Ectodermal cell (in vitro differentiated cells): ENCODE measurements at regions not wholly inside any gene's neighbourhood (a gene's known extent, or its start where the extent isn't known, plus 50 kb on each side); places are given as distances from the start of the nearest gene placed in this dataset.
"Not testable (repeated sequence)": the region's sequence is repeated elsewhere in the genome, so short reads cannot be mapped to it uniquely, and the experiment has no call there.

Experiments used
- H3K27ac ChIP-seq: 2 replicates; pipeline ENCODE4 v1.7.0; 2013; ENCODE audit warnings: mild to moderate bottlenecking, low read depth, low read length; ENCODE audit not compliant: insufficient read depth, poor library complexity, severe bottlenecking
- H3K27me3 ChIP-seq: 2 replicates; pipeline ENCODE4 v1.7.0; 2013; ENCODE audit warnings: mild to moderate bottlenecking, low read length; ENCODE audit not compliant: insufficient read depth, control insufficient read depth, poor library complexity, severe bottlenecking
- H3K36me3 ChIP-seq: one replicate; pipeline ENCODE4 v1.7.0; 2013; ENCODE audit warnings: low read length; ENCODE audit not compliant: control insufficient read depth, insufficient read depth
- H3K4me1 ChIP-seq: one replicate; pipeline ENCODE4 v1.7.0; 2013; ENCODE audit warnings: low read length; ENCODE audit not compliant: control insufficient read depth, insufficient read depth
- H3K4me3 ChIP-seq: 2 replicates; pipeline ENCODE4 v1.7.0; 2013; ENCODE audit warnings: low read depth, low read length, control low read depth; ENCODE audit not compliant: insufficient read depth
- H3K9me3 ChIP-seq: 2 replicates; pipeline ENCODE4 v1.7.0; 2013; ENCODE audit warnings: mild to moderate bottlenecking, low read length, moderate library complexity; ENCODE audit not compliant: control insufficient read depth
- WGBS, 2 experiments: methylation state at CpG; one replicate each; pipeline ENCODE4 v1.1.7; 2013; ENCODE audit warnings: missing lambda C conversion rate in 2 of 2; 5-methylcytosine and 5-hydroxymethylcytosine counted together

GRCh38 chr18:70395771-70396170, 106.9 kb downstream of the SOCS6 start:
- H3K4me3 ChIP-seq, H3K9me3 ChIP-seq, H3K4me1 ChIP-seq, H3K27ac ChIP-seq, H3K27me3 ChIP-seq, H3K36me3 ChIP-seq: not testable (repeated sequence)
- 83 to 85% methylated on average over 4 of the region's 4 CpGs for WGBS, 2 experiments

GRCh38 chr18:70394672-70395071, 105.8 kb downstream of the SOCS6 start:
- Histone ChIP-seq H3K27ac (no peak overlapping the region), H3K36me3 (no peaks in the 10 kb centered on the region)
- WGBS, 2 experiments = 94 to 97% methylated on average over 5 of the region's 5 CpGs

GRCh38 chr18:70390371-70391090, 101.7 kb downstream of the SOCS6 start:
- WGBS, 2 experiments = 90 to 93% methylated on average over 2 to 4 of the region's 4 CpGs
- no peaks in the 10 kb centered on the region for H3K9me3 ChIP-seq
- no peaks in the 10 kb centered on the region for H3K4me1 ChIP-seq
- no peak overlapping the region for H3K27ac ChIP-seq
- H3K36me3 ChIP-seq = no peaks in the 10 kb centered on the region
- H3K4me3 ChIP-seq = no peak overlapping the region
- H3K27me3 ChIP-seq = no peaks in the 10 kb centered on the region

More at GRCh38 chr18:70394672-70395071, 105.8 kb downstream of the SOCS6 start:
- no peaks in the 10 kb centered on the region for H3K4me1 ChIP-seq
- no peaks in the 10 kb centered on the region for H3K9me3 ChIP-seq
- H3K27me3 ChIP-seq = no peaks in the 10 kb centered on the region
- H3K4me3 ChIP-seq = no peak overlapping the region

- not testable (repeated sequence) for H3K4me3 ChIP-seq, H3K4me1 ChIP-seq, H3K9me3 ChIP-seq, H3K27me3 ChIP-seq, H3K36me3 ChIP-seq, H3K27ac ChIP-seq
- 94 to 96% methylated on average over 5 of the region's 5 CpGs for WGBS, 2 experiments
Measured at GRCh38 chr18:70389036-70389435, 100.2 kb downstream of the SOCS6 start.

DNA sequence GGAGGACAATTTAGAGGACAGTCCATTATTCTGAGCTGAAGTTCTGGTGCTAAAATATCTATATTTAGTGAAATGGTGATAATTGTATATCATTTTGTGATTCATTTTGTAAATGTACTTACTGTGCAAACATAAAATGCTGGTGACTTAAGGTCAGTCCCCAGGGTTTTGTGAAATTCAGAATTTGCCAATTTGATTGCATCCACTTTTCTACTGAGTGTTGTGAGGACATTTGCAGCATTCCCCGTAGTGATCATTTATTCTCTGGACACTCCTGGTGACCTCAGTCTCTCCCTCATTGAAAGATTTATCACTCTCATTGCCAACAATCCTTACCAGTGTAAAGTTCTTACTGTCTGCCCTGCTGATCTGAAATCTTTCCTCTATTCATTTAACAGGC, 98.2 kb downstream of the SOCS6 start:
- Histone ChIP-seq H3K27ac (no peak overlapping the region), H3K4me1 (no peaks in the 10 kb centered on the region), H3K27me3 (no peaks in the 10 kb centered on the region), H3K36me3 (no peaks in the 10 kb centered on the region), H3K4me3 (no peak overlapping the region), H3K9me3 (no peaks in the 10 kb centered on the region)
- WGBS, 2 experiments = 87 to 96% methylated on average over 1 of the region's 1 CpG

DNA sequence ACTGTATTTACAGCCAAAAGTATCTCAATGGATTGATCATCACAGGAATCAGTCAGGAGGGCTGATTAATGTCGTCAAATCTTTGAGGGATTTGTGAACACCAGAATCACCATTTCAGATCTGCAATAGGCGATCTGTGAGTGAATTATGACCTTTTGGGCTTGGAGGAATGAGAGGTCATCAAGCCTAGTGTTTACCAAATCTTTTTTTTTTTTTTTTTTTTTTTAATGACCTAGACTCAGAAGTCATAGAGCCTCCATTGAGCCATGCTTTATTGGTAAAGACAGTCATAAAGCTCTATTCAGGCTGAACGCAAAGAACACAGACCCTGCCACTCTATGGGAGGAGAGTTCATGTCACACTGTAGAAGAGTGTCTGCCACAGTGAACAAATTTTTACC, 97.7 kb downstream of the SOCS6 start:
- peaks cover 1% of the 10 kb centered on the region for H3K4me1 ChIP-seq
- 95 to 97% methylated on average over 3 of the region's 3 CpGs for WGBS, 2 experiments
- H3K9me3 ChIP-seq = no peaks in the 10 kb centered on the region
- no peaks in the 10 kb centered on the region for H3K27me3 ChIP-seq
- no peak overlapping the region for H3K4me3 ChIP-seq
- no peak overlapping the region for H3K27ac ChIP-seq
- no peaks in the 10 kb centered on the region for H3K36me3 ChIP-seq

DNA sequence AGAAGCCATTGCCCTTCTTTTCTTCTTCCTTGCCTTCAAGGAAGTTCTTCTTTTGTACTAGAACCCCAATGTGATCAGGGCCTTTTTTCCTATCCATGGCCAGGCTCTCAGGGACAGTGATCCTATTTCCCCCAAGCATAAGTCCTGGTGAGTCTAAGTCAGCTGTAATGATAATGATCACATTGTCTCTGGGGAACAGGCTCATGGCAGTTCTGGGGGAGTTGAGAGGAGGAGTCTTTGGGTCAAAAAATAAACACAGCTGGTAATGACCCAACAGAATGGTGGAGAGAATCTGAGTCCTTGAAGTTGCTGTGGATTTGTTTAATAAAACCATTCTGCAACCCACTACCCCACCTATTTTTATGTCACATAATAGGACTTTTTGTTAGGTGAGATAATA, 96.6 kb downstream of the SOCS6 start:
- H3K4me3 ChIP-seq = no peak overlapping the region
- no peak overlapping the region for H3K27ac ChIP-seq
- H3K27me3 ChIP-seq = no peaks in the 10 kb centered on the region
- H3K36me3 ChIP-seq = no peaks in the 10 kb centered on the region
- no peaks in the 10 kb centered on the region for H3K9me3 ChIP-seq
- H3K4me1 ChIP-seq = peaks cover 6% of the 10 kb centered on the region

- H3K27me3 ChIP-seq = no peaks in the 10 kb centered on the region
- H3K27ac ChIP-seq = no peak overlapping the region
- WGBS, 2 experiments = 72 to 80% methylated on average over 6 of the region's 6 CpGs
Measured at GRCh38 chr18:70384181-70384790, 95.4 kb downstream of the SOCS6 start.

DNA sequence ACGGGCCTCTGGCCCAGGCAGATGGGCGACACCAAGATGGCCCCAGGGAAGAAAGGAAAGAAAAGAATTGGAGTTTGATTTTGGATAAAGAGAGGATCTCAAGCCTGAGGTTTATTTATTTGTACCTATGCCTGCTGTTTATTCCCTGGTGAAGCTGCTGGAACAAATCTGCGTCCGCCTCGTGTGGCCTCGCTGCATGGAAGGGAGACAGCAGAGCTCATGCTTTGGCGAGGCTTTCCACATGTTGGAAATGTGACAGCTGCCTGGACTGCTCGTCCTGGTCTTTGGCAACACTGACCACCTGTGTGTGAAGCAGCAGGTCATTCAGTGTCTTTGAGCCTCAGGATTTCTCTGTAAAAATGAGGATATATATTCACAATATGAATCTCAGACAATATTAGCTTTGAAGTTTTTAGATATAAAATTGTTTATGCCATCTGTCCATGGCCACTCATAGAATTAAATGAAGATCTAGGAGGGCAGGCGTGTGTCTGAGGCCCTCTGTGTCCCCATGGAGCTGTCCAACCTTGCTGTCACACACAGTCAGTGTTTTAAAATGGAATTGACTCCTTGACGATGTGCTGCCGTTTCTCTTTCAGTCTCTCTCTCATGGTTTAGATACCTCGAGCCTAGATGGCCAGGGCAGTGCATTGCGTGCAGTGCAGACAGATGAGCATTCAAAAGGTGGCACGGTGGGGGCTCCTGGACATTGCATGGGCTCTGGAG, 94.3 kb downstream of the SOCS6 start:
- no peaks in the 10 kb centered on the region for H3K27me3 ChIP-seq
- H3K4me3 ChIP-seq = no peak overlapping the region
- H3K4me1 ChIP-seq = peaks cover 6% of the 10 kb centered on the region
- 88 to 89% methylated on average over 14 of the region's 14 CpGs for WGBS, 2 experiments
- no peak overlapping the region for H3K27ac ChIP-seq
- H3K9me3 ChIP-seq = no peaks in the 10 kb centered on the region
- no peaks in the 10 kb centered on the region for H3K36me3 ChIP-seq

More at GRCh38 chr18:70384181-70384790, 95.4 kb downstream of the SOCS6 start:
- Histone ChIP-seq H3K36me3 (no peaks in the 10 kb centered on the region), H3K4me1 (peaks cover 6% of the 10 kb centered on the region), H3K4me3 (no peak overlapping the region), H3K9me3 (no peaks in the 10 kb centered on the region)

DNA sequence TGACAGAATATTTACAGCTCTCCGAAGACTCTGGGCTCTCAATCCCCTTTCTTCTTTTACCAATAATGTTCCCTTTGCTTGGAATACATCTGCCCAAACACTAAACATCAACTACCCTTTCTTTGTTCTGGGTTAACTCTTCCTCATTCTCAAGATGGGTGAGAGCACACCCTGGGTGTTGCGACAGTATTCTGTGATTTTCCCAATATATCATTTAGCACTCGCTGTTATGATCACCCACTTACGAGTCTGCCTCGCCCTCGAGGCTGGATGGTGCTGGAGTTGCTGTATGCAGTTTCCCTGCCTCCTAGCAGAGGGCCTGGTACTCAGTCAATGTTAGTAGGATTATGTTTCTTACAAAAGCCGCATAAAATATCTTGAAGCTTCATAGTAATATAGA, 93.2 kb downstream of the SOCS6 start:
- H3K4me1 ChIP-seq = peaks cover 6% of the 10 kb centered on the region
- no peak overlapping the region for H3K4me3 ChIP-seq
- no peaks in the 10 kb centered on the region for H3K9me3 ChIP-seq
- H3K36me3 ChIP-seq = no peaks in the 10 kb centered on the region
- peak overlapping the region; percentile 67 for H3K27ac ChIP-seq
- H3K27me3 ChIP-seq = no peaks in the 10 kb centered on the region
- WGBS, 2 experiments = 82 to 87% methylated on average over 7 of the region's 7 CpGs
